OCI-LY1 (cell line): ENCODE measurements at regions not wholly inside any gene's neighbourhood (a gene's known extent, or its start where the extent isn't known, plus 50 kb on each side); places are given as distances from the start of the nearest gene placed in this dataset.

Source experiments
- H2AFZ ChIP-seq: fragments of 200-600 bp; sonication (generic), shearing (Covaris generic); 2 replicates; pipeline ENCODE4 v1.6.0; 2014; ENCODE audit warnings: antibody characterized with exemption, mild to moderate bottlenecking, low read length
- H3F3A ChIP-seq: fragments of 200-600 bp; sonication (generic), shearing (Covaris generic); 2 replicates; pipeline ENCODE4 v1.6.0; 2014; ENCODE audit warnings: mild to moderate bottlenecking, antibody characterized with exemption, low read length, moderate library complexity; ENCODE audit not compliant: insufficient read depth
- H3K27ac ChIP-seq: fragments of 200-600 bp; sonication (generic); 2 replicates; pipeline ENCODE4 v1.5.1; 2014; ENCODE audit warnings: low read length, mixed run types, mild to moderate bottlenecking, low read depth; ENCODE audit not compliant: poor library complexity, severe bottlenecking
- H3K27me3 ChIP-seq: fragments of 200-600 bp; sonication (generic); 2 replicates; pipeline ENCODE4 v1.6.0; 2014; ENCODE audit warnings: antibody characterized with exemption, mild to moderate bottlenecking, low read length, moderate library complexity; ENCODE audit not compliant: insufficient read depth
- H3K36me3 ChIP-seq: fragments of 200-600 bp; sonication (generic); 2 replicates; pipeline ENCODE4 v1.6.1; 2014; ENCODE audit warnings: mild to moderate bottlenecking, antibody characterized with exemption, low read length, moderate library complexity, mixed read lengths; ENCODE audit not compliant: insufficient read depth
- H3K4me1 ChIP-seq: fragments of 200-600 bp; sonication (generic); 2 replicates; pipeline ENCODE4 v1.5.1; 2014; ENCODE audit warnings: mild to moderate bottlenecking, low read length, moderate library complexity; ENCODE audit not compliant: insufficient read depth, severe bottlenecking
- H3K4me2 ChIP-seq: fragments of 200-600 bp; sonication (generic), shearing (Covaris generic); 2 replicates; pipeline ENCODE4 v1.6.1; 2014; ENCODE audit warnings: low read length
- H3K4me3 ChIP-seq: fragments of 200-600 bp; sonication (generic); 2 replicates; pipeline ENCODE4 v1.5.1; 2014; ENCODE audit warnings: low read length, low read depth, mild to moderate bottlenecking, mixed read lengths; ENCODE audit not compliant: poor library complexity, severe bottlenecking
- H3K79me2 ChIP-seq: fragments of 200-600 bp; shearing (Covaris generic); 2 replicates; pipeline ENCODE4 v1.6.1; 2016; ENCODE audit warnings: mixed run types, low read length, mixed read lengths; ENCODE audit not compliant: insufficient read depth
- H3K9ac ChIP-seq: fragments of 200-600 bp; sonication (generic), shearing (Covaris generic); 2 replicates; pipeline ENCODE4 v1.6.1; 2014; ENCODE audit warnings: mild to moderate bottlenecking, low read length, mixed read lengths
- H3K9me2 ChIP-seq: fragments of 200-600 bp; sonication (generic), shearing (Covaris generic); 2 replicates; pipeline ENCODE4 v1.6.1; 2014; ENCODE audit warnings: low read depth, mild to moderate bottlenecking, low read length, mixed read lengths
- H3K9me3 ChIP-seq: fragments of 200-600 bp; shearing (Covaris generic); 2 replicates; pipeline ENCODE4 v1.6.1; 2014; ENCODE audit warnings: low read length, mixed read lengths
- H4K20me1 ChIP-seq: fragments of 200-600 bp; sonication (generic), shearing (Covaris generic); 2 replicates; pipeline ENCODE4 v1.6.0; 2016; ENCODE audit warnings: mild to moderate bottlenecking, low read length; ENCODE audit not compliant: insufficient read depth
- CTCF ChIP-seq: fragments of 200-600 bp; sonication (generic), shearing (Covaris generic); IDR thresholded peaks from 2 replicates; pipeline ENCODE4 v1.5.1; 2017; ENCODE audit warnings: mild to moderate bottlenecking, antibody characterized with exemption, low read length, moderate library complexity, mixed read lengths
- EZH2 ChIP-seq: fragments of 200-600 bp; sonication (generic), shearing (Covaris generic); IDR thresholded peaks from 2 replicates; pipeline ENCODE4 v1.8.0; 2017; ENCODE audit warnings: borderline replicate concordance, mixed run types, mild to moderate bottlenecking, antibody characterized with exemption, low read length, moderate library complexity, mixed read lengths

- no peaks in the 10 kb centered on the region for H3K9me3 ChIP-seq
- no peak overlapping the region for H3K4me3 ChIP-seq
- no peaks in the 10 kb centered on the region for H4K20me1 ChIP-seq
- H3K4me2 ChIP-seq: peak overlapping the region; percentile 49
- no peaks in the 10 kb centered on the region for H3K9me2 ChIP-seq
- TF ChIP-seq EZH2 (no peak), CTCF (no peak)
- no peaks in the 10 kb centered on the region for H3K36me3 ChIP-seq
- H3K79me2 ChIP-seq: no peaks in the 10 kb centered on the region
- no peaks in the 10 kb centered on the region for H3K27me3 ChIP-seq
- no peaks in the 10 kb centered on the region; the same call in 1 of the 2 replicates for H3F3A ChIP-seq
- peak overlapping the region; percentile 75 for H3K27ac ChIP-seq
- H3K9ac ChIP-seq: peak overlapping the region; percentile 6; the same call in 1 of the 2 replicates
- peaks cover 25% of the 10 kb centered on the region for H3K4me1 ChIP-seq
- peak overlapping the region; percentile 14; the same call in 1 of the 2 replicates for H2AFZ ChIP-seq
Measured at GRCh38 chr5:124519396-124519795, 227.0 kb downstream of the ZNF608 start.

- no peak overlapping the region for H3K9ac ChIP-seq
- no peak overlapping the region for H3K4me2 ChIP-seq
- H3K4me1 ChIP-seq: peaks cover 18% of the 10 kb centered on the region
- no peaks in the 10 kb centered on the region for H3K36me3 ChIP-seq
- H3K9me2 ChIP-seq: no peaks in the 10 kb centered on the region
- no peaks in the 10 kb centered on the region for H3K9me3 ChIP-seq
- TF ChIP-seq CTCF (no peak), EZH2 (no peak)
- no peak overlapping the region for H3K4me3 ChIP-seq
- no peaks in the 10 kb centered on the region; the same call in 1 of the 2 replicates for H3F3A ChIP-seq
- H3K27me3 ChIP-seq: no peaks in the 10 kb centered on the region
- no peak overlapping the region for H3K27ac ChIP-seq
- H4K20me1 ChIP-seq: no peaks in the 10 kb centered on the region
- H2AFZ ChIP-seq: no peak overlapping the region
- no peaks in the 10 kb centered on the region for H3K79me2 ChIP-seq
Measured at GRCh38 chr5:124516567-124516966, 229.9 kb downstream of the ZNF608 start.

GRCh38 chr5:124515497-124516245, 230.8 kb downstream of the ZNF608 start:
- H3K4me1 ChIP-seq: peaks cover 18% of the 10 kb centered on the region
- no peak overlapping the region for H3K27ac ChIP-seq
- no peaks in the 10 kb centered on the region for H3K9me3 ChIP-seq
- H3K79me2 ChIP-seq: no peaks in the 10 kb centered on the region
- no peak overlapping the region for H3K9ac ChIP-seq
- TF ChIP-seq CTCF (no peak), EZH2 (no peak)
- H3K9me2 ChIP-seq: no peaks in the 10 kb centered on the region
- H3F3A ChIP-seq: no peaks in the 10 kb centered on the region; the same call in 1 of the 2 replicates
- no peak overlapping the region for H3K4me3 ChIP-seq
- no peaks in the 10 kb centered on the region for H3K36me3 ChIP-seq
- no peaks in the 10 kb centered on the region for H3K27me3 ChIP-seq
- no peak overlapping the region for H2AFZ ChIP-seq
- H4K20me1 ChIP-seq: no peaks in the 10 kb centered on the region
- no peak overlapping the region for H3K4me2 ChIP-seq
